ENCODE measurements at regions not wholly inside any gene's neighbourhood (a gene's known extent, or its start where the extent isn't known, plus 50 kb on each side); places are given as distances from the start of the nearest gene placed in this dataset.

GRCh38 chr4:111475666-111476065 is 669.6 kb upstream of the FAM241A start:
- Mint-ChIP-seq H3K9me3 (ENCODE audit: unreplicated experiment) (no peaks in the 10 kb centered on the region), H3K4me3 (ENCODE audit: unreplicated experiment) (no peak overlapping the region), H3K36me3 (ENCODE audit: low read depth, unreplicated experiment) (no peaks in the 10 kb centered on the region), H3K27me3 (ENCODE audit: unreplicated experiment) (no peaks in the 10 kb centered on the region), H3K4me1 (ENCODE audit: unreplicated experiment) (no peaks in the 10 kb centered on the region), H3K27ac (ENCODE audit: unreplicated experiment) (no peak overlapping the region)
- TF ChIP-seq CTCF (IDR thresholded peaks at IDR 0.05; ENCODE audit: unreplicated experiment): no peak
- DNase-seq (ENCODE audit: low spot score): no peak

- peaks cover 1% of the 10 kb centered on the region for H3K27me3 Mint-ChIP-seq (ENCODE audit: unreplicated experiment)
- H3K4me1 Mint-ChIP-seq (ENCODE audit: unreplicated experiment): no peaks in the 10 kb centered on the region
- DNase-seq (ENCODE audit: low spot score): no peak
- H3K27ac Mint-ChIP-seq (ENCODE audit: unreplicated experiment): no peak overlapping the region
- no peaks in the 10 kb centered on the region for H3K36me3 Mint-ChIP-seq (ENCODE audit: low read depth, unreplicated experiment)
- no peak for TF ChIP-seq CTCF (IDR thresholded peaks at IDR 0.05; ENCODE audit: unreplicated experiment)
- H3K4me3 Mint-ChIP-seq (ENCODE audit: unreplicated experiment): no peak overlapping the region
- H3K9me3 Mint-ChIP-seq (ENCODE audit: unreplicated experiment): no peaks in the 10 kb centered on the region
These were observed 664.7 kb upstream of the FAM241A start for GRCh38 chr4:111480510-111480909.

GRCh38 chr4:111483375-111484169 is 661.7 kb upstream of the FAM241A start:
- H3K9me3 Mint-ChIP-seq (ENCODE audit: unreplicated experiment): no peaks in the 10 kb centered on the region
- H3K36me3 Mint-ChIP-seq (ENCODE audit: low read depth, unreplicated experiment): no peaks in the 10 kb centered on the region
- no peaks in the 10 kb centered on the region for H3K4me1 Mint-ChIP-seq (ENCODE audit: unreplicated experiment)
- no peak overlapping the region for H3K4me3 Mint-ChIP-seq (ENCODE audit: unreplicated experiment)
- H3K27ac Mint-ChIP-seq (ENCODE audit: unreplicated experiment): no peak overlapping the region
- TF ChIP-seq CTCF (IDR thresholded peaks at IDR 0.05; ENCODE audit: unreplicated experiment): no peak
- DNase-seq (ENCODE audit: low spot score): no peak
- H3K27me3 Mint-ChIP-seq (ENCODE audit: unreplicated experiment): peaks cover 1% of the 10 kb centered on the region

- Mint-ChIP-seq H3K9me3 (ENCODE audit: unreplicated experiment) (no peaks in the 10 kb centered on the region), H3K4me1 (ENCODE audit: unreplicated experiment) (peaks cover 3% of the 10 kb centered on the region), H3K27me3 (ENCODE audit: unreplicated experiment) (peaks cover 5% of the 10 kb centered on the region), H3K36me3 (ENCODE audit: low read depth, unreplicated experiment) (no peaks in the 10 kb centered on the region), H3K4me3 (ENCODE audit: unreplicated experiment) (no peak overlapping the region), H3K27ac (ENCODE audit: unreplicated experiment) (no peak overlapping the region)
- no peak for DNase-seq (ENCODE audit: low spot score)
- TF ChIP-seq CTCF (IDR thresholded peaks at IDR 0.05; ENCODE audit: unreplicated experiment): no peak
These were observed 652.8 kb upstream of the FAM241A start for GRCh38 chr4:111492496-111492895.

GRCh38 chr4:111494471-111494870 is 650.8 kb upstream of the FAM241A start:
- Mint-ChIP-seq H3K9me3 (ENCODE audit: unreplicated experiment) (no peaks in the 10 kb centered on the region), H3K27ac (ENCODE audit: unreplicated experiment) (no peak overlapping the region), H3K27me3 (ENCODE audit: unreplicated experiment) (peaks cover 3% of the 10 kb centered on the region), H3K36me3 (ENCODE audit: low read depth, unreplicated experiment) (no peaks in the 10 kb centered on the region), H3K4me1 (ENCODE audit: unreplicated experiment) (peaks cover 3% of the 10 kb centered on the region), H3K4me3 (ENCODE audit: unreplicated experiment) (no peak overlapping the region)
- DNase-seq (ENCODE audit: low spot score): no peak
- TF ChIP-seq CTCF (IDR thresholded peaks at IDR 0.05; ENCODE audit: unreplicated experiment): no peak
